ENCODE measurements at regions not wholly inside any gene's neighbourhood (a gene's known extent, or its start where the extent isn't known, plus 50 kb on each side); places are given as distances from the start of the nearest gene placed in this dataset.

- H3K27ac ChIP-seq, result no peak overlapping the region
- TF ChIP-seq ZFX (IDR thresholded peaks at IDR 0.05; ENCODE audit: borderline replicate concordance), result no peak
- TF ChIP-seq CTCF (IDR thresholded peaks at IDR 0.05), result no peak
These were observed 492.5 kb downstream of the ACTL7B start for GRCh38 chr9:108363311-108363710.

GRCh38 chr9:108360304-108360703, 495.5 kb downstream of the ACTL7B start:
- no peak overlapping the region for H3K27ac ChIP-seq
- TF ChIP-seq ZFX (IDR thresholded peaks at IDR 0.05; ENCODE audit: borderline replicate concordance), result no peak
- TF ChIP-seq CTCF (IDR thresholded peaks at IDR 0.05), result no peak

- TF ChIP-seq ZFX (IDR thresholded peaks at IDR 0.05; ENCODE audit: borderline replicate concordance) (no peak), CTCF (IDR thresholded peaks at IDR 0.05) (no peak)
- no peak overlapping the region for H3K27ac ChIP-seq
These were observed 499.0 kb downstream of the ACTL7B start for GRCh38 chr9:108356806-108357205.

- TF ChIP-seq CTCF (IDR thresholded peaks at IDR 0.05), result no peak
- no peak for TF ChIP-seq ZFX (IDR thresholded peaks at IDR 0.05; ENCODE audit: borderline replicate concordance)
These were observed 504.2 kb downstream of the ACTL7B start for GRCh38 chr9:108351571-108351970.

GRCh38 chr9:108347463-108348188, 508.2 kb downstream of the ACTL7B start:
- TF ChIP-seq CTCF (IDR thresholded peaks at IDR 0.05) (no peak), ZFX (IDR thresholded peaks at IDR 0.05; ENCODE audit: borderline replicate concordance) (no peak)
- no peak overlapping the region for H3K27ac ChIP-seq

More at GRCh38 chr9:108351571-108351970, 504.2 kb downstream of the ACTL7B start:
- no peak overlapping the region for H3K27ac ChIP-seq

GRCh38 chr9:108345826-108346225, 510.0 kb downstream of the ACTL7B start:
- H3K27ac ChIP-seq, result no peak overlapping the region
- TF ChIP-seq CTCF (IDR thresholded peaks at IDR 0.05), result no peak
- TF ChIP-seq ZFX (IDR thresholded peaks at IDR 0.05; ENCODE audit: borderline replicate concordance), result no peak

- no peak for TF ChIP-seq CTCF (IDR thresholded peaks at IDR 0.05)
- TF ChIP-seq ZFX (IDR thresholded peaks at IDR 0.05; ENCODE audit: borderline replicate concordance), result no peak
- H3K27ac ChIP-seq, result no peak overlapping the region
These were observed 516.5 kb downstream of the ACTL7B start for GRCh38 chr9:108339251-108339650.

Data from 22Rv1 (cell line).